GM18526 (cell line): ENCODE measurements at regions not wholly inside any gene's neighbourhood (a gene's known extent, or its start where the extent isn't known, plus 50 kb on each side); places are given as distances from the start of the nearest gene placed in this dataset.

ENCODE experiments used
- POLR2A ChIP-seq: IDR thresholded peaks from 3 replicates; pipeline ENCODE4 v1.6.1; 2011; ENCODE audit not compliant: insufficient read length; ENCODE audit errors: extremely low read depth

- no peak for TF ChIP-seq POLR2A
These were observed 218.2 kb upstream of the TPM1 start for GRCh38 chr15:62824111-62825015.

- TF ChIP-seq POLR2A = no peak
These were observed 217.4 kb upstream of the TPM1 start for GRCh38 chr15:62825191-62825590.

GRCh38 chr15:62826561-62826960 lies 216.0 kb upstream of the TPM1 start:
- no peak for TF ChIP-seq POLR2A

- TF ChIP-seq POLR2A = no peak
These were observed 214.2 kb upstream of the TPM1 start for GRCh38 chr15:62828364-62828763.

GRCh38 chr15:62832231-62832630 lies 210.3 kb upstream of the TPM1 start:
- TF ChIP-seq POLR2A = no peak

- TF ChIP-seq POLR2A = no peak
These were observed 208.9 kb upstream of the TPM1 start for GRCh38 chr15:62833646-62834045.

GRCh38 chr15:62834686-62835329 lies 207.7 kb upstream of the TPM1 start:
- no peak for TF ChIP-seq POLR2A

GRCh38 chr15:62835351-62835750 lies 207.2 kb upstream of the TPM1 start:
- no peak for TF ChIP-seq POLR2A

GRCh38 chr15:62835762-62836161 lies 206.8 kb upstream of the TPM1 start:
- TF ChIP-seq POLR2A = no peak

- no peak for TF ChIP-seq POLR2A
These were observed 201.8 kb upstream of the TPM1 start for GRCh38 chr15:62840526-62841268.

GRCh38 chr15:62841269-62841628 lies 201.3 kb upstream of the TPM1 start:
- TF ChIP-seq POLR2A = no peak

- no peak for TF ChIP-seq POLR2A
These were observed 200.5 kb upstream of the TPM1 start for GRCh38 chr15:62841891-62842559.

- TF ChIP-seq POLR2A = no peak
These were observed 199.2 kb upstream of the TPM1 start for GRCh38 chr15:62843311-62843710.

GRCh38 chr15:62844564-62845240 lies 197.8 kb upstream of the TPM1 start:
- no peak for TF ChIP-seq POLR2A

- TF ChIP-seq POLR2A = no peak
These were observed 197.1 kb upstream of the TPM1 start for GRCh38 chr15:62845241-62846126.
